ENCODE measurements at regions not wholly inside any gene's neighbourhood (a gene's known extent, or its start where the extent isn't known, plus 50 kb on each side); places are given as distances from the start of the nearest gene placed in this dataset.
A peak's percentile ranks its signal among the peaks of the same experiment; 100 is the strongest.

DNA sequence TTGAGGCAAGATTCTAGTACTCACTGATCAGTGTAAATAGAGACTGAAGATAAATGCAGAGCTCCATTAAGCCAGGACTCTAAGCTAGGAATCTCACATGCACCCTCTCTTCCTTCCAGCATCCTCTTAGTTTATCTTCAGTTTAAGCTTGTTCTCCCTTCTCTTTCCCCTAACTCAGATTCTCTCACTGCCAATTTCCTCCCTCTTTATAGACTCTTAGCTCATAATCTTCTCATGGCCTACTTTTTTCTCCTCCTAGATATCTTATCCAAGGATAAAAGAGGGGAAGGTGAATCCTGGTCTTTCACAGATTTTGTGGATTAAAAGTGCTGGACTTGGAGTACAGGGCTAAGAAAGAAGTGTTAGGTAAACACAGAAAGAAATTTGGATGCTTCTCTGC lies 108.9 kb upstream of the TENM3 start:
- DNase-seq = no peak

DNA sequence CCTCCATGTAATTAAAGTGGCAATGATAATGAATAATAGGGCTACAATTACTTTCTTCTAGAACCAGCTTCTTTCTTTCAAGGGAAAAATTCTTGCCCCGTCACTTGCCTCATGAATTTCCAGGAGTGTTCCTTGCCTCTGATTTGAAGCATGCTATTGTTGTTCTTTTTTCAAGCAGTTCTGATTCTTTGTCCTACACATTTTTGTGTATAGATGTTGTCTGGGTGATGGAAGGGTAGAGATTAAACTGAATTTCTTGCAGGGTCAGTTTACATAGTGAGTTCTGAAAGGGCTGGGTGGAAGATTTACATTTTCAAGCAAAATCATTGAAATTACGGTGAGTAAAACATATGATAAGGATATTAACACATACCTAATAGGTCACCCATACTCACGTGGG lies 107.0 kb upstream of the TENM3 start:
- DNase-seq = no peak

DNA sequence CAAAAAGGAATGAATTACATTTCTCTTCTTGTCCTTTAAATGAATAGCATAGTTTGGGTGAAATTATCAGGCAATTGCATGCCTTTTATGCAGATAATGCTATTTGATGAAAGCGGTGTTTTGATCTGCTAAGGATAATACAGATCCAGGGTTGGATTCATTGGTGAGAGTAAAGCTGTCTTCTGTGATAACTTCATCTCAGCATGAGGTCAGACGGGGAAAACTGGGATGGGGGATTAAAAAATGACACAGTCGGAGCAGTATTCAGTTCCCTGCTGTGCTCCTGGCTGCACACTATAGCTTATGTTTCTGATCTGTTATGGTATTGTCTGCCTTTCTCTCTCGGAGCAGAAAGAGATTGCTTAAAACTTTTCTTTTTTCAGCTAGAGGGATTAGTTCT lies 105.9 kb upstream of the TENM3 start:
- DNase-seq = peak; percentile 39

DNA sequence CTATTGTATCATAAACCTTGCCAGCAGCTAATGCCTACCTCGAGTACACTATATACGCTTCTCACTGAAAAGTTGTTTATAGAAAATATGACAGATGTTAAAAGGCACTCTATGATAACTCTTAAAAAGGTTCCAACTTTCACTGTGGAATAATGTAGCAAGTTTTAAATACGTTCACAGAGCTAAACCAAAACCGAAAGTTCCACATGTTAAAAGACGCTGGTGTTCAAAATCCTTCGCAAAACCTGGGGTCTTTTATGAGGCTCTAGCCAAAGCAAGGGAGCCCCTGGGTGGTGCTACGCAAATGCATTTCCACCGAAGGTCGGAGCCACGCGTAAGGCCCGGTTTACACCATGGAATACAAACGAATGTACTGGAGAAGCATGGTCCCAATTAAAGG lies 103.7 kb upstream of the TENM3 start:
- DNase-seq = no peak

DNA sequence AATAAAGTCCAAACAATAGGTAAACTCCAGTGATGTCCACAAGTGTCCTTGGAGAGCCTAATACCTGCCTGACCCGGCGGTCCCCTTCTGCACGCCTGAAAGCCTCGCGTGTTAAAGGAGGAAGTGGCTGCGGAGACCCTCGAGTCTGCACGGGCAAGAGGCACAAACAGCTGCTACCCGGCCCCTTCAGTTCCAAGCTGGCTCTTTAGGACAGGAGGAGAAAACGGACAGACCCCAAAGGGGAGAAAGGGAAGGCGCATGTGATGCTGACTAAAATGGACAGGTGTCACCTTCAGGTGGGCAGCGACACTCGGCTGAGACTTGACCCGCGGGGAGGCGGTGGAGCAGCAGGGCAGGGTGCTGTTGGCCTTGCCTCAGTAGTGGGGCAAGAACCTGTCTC lies 102.7 kb upstream of the TENM3 start:
- no peak for DNase-seq

DNA sequence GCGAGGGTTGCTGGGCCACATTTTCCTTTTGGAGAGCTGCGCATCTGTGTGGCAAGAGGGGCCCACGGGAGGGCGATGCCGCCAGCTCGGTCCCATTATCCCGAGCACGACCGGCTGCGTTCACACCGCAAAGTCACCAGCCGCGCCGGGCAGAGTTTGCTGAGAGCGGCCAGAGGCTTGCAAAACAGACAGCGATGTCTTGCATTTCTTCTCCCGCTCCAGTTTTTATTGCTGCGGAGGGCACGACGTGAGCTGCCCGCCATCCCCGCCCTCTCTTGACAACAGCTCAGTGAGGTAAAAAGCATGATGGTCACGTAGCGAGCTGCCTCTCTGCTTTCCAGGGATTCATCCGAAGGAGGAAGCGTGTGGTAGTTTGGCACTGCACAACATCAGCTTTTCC lies 102.1 kb upstream of the TENM3 start:
- no peak for DNase-seq

DNA sequence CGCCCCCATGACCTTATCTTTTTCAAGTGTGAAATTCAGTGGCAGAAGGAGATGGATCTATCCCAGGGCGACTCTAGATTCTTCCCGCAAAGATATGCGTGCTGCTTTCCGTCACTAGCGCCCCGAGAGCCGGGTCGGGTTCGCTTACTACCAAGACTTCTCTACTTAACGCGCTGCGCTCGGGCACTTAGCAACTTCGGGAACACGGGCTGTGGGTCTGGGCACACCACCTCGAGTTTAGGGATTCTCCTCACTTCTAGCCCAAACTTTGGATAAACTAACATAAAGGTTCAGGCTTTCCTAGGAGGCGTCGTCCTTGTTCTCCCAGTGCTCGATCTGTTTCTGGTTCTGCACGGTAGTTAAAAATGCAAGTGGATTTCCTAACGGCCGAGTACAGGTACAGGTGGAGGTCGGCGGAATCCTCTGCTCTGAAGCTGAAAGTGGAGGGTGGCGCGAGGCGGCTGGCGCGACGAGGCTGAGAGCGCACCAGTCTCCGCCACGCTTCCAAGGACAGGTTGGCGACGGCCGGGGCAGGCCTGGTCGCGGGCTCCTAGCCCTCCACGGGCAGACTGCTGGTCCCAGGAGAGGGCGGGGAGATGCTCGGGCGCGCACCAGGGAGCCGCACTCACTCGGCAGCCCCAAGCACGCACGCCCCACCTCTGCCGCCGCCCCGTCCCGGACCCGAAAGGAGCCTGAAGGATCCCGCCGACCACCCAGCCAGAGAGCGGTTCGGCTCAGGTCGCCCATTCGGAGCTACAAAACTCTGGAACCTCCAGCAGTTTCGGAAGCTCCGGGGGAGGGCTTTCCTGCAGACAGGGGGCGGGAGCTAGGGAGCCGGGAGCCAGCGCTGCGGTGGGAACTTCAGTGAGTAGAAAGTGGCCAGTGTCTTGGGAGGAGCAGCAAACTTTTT lies 100.8 kb upstream of the TENM3 start:
- DNase-seq = peak; percentile 64

DNA sequence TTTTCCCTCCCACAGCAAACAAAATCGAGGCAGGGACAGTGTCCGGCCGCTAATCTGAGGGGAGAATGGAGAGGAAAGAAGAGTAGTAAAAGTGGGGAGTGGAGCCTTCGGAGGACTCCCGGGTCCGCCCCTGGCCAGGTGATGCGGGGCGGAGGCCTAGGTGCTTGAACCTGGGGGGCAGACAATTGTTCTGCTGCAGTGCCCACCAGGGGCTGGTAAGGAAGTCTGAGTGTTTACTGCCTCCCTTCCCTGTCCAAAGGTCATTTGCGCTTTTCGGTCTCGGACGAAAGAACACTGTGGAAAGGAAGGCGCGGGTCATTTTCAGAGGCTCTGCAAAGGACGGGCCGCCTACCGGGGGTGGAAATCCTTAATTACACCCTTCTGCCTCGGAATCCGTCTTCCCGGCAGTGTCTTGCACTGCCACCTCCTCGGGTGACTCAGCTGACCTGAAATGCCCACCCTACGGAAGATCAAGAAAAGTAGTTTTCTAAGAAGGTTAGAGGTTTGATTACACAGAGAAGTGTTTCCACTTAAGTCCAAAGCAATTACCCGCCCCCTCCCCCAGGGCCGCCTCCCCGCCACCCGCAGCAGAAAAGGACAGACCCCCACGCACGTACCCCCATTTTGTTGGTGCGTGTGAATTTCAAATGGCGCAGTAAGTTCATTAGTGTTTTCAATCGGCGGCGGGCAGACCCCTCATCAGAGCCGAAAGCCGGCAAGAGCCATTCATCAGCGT lies 99.9 kb upstream of the TENM3 start:
- DNase-seq = peak; percentile 43

DNA sequence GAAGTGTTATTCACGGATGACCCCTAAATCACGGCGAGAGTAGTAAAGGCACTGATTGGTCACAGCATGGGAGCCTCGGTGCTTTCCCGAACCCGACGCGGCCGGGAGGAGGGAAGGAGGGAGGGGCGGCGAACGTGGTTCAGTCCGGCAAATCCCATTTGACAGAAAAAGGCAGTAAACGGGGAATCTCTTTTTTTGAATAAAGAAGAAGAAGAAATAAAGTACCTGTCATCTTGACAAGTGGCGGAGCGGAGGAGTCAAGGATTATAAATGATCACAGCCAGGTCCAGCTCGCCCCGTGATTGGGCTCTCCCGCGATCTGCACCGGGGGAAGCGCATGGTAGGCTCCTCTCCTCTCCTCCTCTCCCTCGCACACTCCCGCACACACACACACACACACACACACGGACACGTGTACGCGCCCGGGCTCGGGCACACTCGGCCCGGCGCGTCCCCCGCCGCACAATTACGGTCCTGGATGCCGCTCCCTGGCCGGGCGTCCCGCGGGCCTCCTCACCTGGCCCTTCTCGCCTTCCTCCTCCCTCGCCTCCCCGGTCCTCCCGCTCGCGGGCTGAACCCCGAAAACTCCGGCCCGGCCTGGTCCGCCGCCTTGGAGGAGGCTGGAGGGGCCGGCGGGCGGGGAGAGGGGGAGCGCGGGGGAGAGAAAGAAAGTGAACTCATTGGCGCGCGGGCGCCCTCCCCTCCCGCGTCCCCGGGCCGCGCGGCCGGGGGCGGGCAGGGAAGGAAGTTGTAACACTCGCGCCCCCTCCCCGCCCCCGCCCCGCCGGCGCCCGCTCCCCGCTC lies 99.2 kb upstream of the TENM3 start:
- DNase-seq = peak; percentile 92

DNA sequence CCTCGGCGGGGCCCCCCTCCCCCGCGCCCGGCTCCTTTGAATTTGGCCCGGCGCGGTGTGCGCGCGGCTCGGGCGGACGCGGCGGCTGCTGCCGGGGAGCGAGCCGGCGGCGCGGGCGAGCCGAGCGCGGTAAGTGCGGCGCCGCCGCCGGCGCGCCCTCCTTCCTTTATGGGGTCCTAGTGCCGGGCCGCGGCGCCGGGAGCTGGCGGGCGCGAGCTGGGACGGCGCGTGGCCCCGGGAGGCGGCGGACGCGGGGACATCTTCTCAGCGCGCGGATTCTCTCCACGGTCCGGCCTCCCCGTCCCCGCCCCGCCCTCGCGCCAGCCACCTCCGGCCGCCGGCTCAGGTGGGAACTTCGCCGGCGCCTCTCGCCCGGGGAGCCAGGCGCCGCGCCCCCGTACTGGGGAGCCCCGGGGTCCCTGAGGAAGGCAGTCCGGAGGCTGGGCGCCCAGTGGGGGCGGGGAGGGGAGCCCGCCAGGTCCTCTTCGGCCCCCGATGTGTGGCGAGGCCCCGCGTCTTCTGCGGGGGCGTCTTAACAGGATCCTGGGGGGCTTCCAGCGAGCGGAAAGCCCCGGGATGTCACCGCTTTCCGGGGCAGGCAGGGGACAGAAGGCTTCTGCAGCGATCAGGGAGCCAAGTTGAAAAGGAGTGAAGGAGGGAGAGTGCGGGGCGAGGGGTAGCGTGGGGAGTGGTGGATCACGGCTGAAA lies 98.4 kb upstream of the TENM3 start:
- DNase-seq = peak; percentile 31

DNA sequence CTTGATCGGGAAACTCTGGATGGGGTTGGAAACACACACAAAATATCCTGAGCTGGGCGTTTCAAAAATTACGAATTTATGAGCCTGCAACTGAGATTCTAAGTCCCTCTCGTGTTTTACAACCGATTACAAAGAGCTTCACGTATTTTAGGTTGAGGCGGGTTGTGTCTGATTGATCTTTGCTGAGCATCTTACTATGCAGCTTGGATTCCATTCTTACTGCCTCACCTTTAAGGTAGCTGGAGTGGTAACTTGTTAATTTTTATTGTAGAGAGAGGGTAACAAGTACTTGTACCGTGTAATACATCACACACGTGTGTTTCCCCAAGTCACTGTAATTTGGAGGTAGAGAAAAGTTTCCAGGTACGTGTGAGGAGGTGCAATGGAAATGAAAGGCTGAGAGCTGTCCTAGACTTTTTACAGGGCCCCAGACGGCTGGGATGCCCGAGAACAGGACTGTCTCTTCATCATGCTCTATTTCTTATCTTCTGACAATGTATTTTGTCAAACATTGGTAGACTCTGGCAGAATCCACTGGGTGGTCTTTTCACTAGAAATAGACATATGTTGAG lies 97.8 kb upstream of the TENM3 start:
- no peak for DNase-seq

DNA sequence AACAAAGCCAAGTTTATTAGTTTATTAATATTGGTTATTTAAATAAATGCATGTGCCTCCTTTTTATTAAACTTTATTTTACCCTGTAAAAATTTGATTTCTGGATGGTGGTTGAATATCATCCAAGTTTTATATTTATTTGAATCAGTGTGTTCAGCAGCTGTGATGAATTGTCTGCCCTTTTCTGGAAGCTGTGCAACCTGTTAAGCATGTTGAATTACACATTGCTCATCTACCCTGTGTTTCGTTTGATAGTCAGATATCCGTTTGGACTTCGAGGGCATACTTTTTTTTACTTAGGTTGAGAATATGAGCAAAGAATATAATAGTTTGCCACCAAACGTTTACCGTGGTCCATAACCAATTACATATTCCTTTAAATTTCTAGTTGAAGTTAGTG lies 95.8 kb upstream of the TENM3 start:
- DNase-seq = no peak

DNA sequence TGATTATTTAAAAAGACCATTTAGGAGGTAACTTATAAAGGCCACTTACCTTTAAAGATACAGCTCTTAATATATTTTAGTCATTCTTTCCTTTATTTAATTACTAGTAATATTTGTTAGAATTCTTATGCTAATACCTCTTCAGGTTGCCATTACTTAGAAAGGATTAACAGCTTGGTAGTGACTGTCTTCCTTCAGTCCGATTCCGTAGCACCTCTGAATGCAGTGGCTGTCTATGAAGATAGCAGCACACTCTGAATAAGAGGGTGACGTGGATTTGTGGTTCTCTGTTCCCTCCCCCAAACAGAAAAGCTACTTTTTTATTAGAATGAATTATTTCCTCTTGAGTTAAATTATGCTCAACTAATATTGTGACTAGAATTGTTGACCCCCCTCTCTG lies 92.6 kb upstream of the TENM3 start:
- no peak for DNase-seq

DNA sequence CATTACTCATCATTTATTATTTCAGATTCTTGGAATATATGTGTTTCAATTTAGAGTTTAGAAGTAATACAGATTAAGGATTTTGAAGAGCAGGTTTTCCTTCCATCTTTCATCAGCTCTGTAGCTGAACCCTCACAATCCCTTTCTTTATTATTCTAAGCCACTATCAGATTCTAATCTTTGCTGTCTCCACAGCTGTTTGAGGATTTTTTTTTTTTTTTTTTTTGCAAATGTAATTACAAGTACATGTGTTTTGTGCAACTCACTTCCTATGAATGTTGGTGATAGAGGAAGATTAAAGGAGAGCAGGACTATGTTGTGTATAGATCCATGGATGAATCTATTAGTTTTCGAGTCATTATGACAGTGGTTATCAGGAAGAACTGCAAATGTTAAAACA lies 87.4 kb upstream of the TENM3 start:
- no peak for DNase-seq

DNA sequence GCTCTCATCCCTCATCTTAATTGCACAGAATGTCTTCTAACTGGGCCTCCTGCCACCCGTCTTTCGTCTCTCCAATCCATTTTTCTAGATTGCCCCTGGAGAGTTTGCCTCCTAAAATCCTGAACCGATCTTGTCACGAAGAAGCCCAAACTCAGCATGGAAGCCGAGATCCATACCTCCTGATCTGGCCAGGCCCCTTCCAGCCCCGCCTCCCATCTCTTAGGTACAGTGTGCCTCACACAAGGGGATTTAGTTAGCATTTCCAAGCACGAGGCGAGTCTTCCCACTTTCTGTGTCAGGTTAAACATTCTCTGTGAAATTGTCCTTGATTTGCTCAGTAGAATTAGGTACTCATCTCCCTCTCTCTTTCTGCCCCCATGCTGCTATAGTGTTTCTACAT lies 80.0 kb upstream of the TENM3 start:
- DNase-seq = no peak

DNA sequence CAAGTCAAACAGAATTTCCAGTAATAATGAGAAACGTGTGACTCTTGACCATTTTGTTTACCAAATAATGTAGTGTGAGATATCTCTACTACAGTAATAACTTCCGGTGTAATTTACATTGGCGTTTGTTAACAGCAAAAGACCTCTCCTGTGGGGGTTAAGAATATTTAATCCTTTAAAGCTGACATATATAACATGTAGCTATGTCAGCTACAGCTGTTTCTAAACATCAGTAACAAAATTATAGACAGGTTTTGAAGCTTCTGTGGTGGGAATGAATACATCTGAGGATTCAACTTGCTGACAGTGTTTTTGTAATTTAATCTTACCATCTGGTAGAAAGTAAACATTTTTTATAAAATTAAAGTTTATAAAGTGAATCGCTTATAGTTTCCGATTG lies 73.6 kb upstream of the TENM3 start:
- DNase-seq = no peak

DNA sequence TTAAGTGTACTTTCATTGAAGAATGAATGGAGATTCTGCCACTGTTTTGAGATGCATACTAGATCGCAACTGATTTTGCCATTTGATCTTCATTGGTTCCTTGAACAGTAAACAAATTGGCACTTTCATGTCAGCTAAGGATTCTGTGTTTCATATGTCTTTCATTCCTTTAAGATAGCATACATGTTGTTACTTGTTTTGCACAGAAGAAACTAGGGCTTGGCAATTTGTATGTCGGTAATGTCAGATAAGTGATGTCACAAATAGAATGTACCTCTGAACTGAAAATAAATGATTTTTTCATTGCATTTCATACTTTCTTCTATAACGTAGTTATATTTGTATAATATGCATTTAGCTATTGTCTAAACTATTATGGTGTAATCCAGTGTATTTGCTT lies 73.2 kb upstream of the TENM3 start:
- DNase-seq = no peak

DNA sequence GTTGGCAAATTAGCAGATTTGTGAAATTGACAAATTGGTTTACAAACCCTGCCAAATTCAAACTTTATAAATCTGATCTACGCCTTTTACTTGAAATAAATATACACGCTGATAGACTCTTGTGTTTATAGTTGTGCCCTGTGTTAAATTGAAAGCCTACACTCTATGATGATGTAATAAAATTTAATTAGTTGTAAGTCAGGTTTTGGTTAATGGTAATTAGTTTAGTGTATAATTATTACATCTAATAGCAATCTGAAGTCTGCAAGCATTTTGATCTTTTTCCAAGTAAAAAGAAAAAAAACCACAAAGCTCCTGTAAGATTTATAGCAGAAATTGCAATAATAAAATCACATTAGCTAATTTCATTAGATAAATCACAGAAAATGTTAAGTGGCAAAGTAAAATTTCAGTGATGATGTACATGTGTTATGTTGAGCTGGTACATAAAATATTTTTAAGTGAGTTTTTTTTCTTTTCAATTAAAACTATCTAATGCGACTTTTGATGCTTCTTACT lies 72.7 kb upstream of the TENM3 start:
- no peak for DNase-seq

DNA sequence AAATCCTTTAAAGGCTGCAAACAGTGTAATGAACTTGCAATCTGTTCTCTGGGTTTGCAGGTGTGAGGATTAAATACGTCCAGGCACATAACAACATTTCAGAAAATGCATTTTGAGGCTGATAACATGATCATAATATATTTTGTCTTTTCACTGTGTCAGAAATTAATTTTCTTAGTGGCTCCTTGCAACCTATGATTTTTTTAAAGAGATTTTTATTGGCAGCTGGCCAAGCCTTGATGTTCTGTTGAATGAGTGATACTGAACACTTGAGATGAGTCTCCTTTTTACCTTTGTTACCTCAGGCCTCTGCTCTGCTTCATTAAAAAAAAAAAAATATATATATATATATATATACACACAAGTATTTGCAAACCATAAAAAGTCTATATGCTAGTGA lies 68.2 kb upstream of the TENM3 start:
- DNase-seq = no peak

DNA sequence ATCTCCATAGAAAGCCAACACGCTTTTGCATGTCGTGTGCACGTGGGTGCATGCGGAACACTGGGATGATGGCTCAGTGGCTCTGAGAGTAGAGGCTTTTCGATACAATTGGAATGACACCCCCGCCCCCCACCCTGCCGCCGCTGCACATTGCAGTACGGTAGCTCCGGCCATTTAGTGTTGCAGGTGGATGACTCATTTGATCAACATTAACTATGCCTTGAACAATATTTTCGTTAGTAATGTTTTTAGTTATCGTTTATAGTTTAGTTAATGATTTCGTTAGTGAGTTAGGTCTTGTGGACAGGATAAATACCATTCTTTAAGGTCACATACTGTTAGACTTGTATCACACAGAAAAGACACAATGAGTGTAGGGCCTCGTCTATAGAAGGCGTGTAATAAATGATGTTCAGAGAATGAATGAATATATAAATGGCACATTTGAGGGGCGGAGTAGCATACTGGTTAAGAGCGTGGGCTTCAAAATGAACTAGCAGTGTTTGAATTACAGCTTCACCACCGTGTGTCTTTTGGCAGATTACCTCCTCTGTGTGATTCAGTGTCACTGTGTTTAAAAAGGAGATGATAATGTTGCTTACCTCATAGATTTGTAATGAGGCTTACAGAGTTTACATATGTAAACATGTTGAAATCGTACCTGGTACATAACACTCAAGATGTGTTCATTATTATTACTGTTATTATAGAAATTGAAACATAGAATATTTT lies 67.2 kb upstream of the TENM3 start:
- DNase-seq = no peak

DNA sequence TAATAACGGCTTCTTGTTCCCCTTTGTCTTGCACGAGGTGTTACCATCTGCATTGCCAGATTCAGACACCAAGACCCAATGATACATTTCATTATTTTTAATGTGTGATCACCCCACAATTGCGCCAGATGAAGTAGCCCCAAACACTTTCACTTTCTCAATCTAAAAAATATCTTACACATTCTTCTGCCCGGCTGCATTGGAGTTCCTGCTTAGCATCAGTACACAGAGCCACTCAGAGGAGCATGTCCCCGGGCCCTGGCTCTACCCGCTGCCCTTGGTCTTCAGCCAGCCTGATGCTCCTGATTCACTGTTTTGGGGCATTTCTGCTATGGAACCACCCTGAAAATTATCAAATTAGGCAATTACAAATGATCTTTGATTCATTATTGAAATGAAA lies 66.0 kb upstream of the TENM3 start:
- DNase-seq = no peak
